GM23248 (cell line): ENCODE measurements at regions not wholly inside any gene's neighbourhood (a gene's known extent, or its start where the extent isn't known, plus 50 kb on each side); places are given as distances from the start of the nearest gene placed in this dataset.

ENCODE experiments used
- DNase-seq: peaks from one replicate; pipeline ENCODE4 v3.0.0-alpha.2; 2015
- H2AFZ ChIP-seq: fragments of 200-600 bp; sonication (generic); 2 replicates; pipeline ENCODE4 v1.6.1; 2016; ENCODE audit warnings: antibody characterized with exemption
- H3F3A ChIP-seq: fragments of 200-600 bp; sonication (generic); 2 replicates; pipeline ENCODE4 v1.6.1; 2016; ENCODE audit warnings: mild to moderate bottlenecking, antibody characterized with exemption, mixed run types; ENCODE audit not compliant: insufficient read depth
- H3K27ac ChIP-seq: fragments of 200-600 bp; sonication (generic); 2 replicates; pipeline ENCODE4 v1.5.1; 2016; ENCODE audit warnings: mild to moderate bottlenecking
- H3K27me3 ChIP-seq: fragments of 200-600 bp; sonication (generic); replicated peaks from 2 replicates; pipeline ENCODE4 v1.6.1; 2016; ENCODE audit warnings: mild to moderate bottlenecking; ENCODE audit not compliant: insufficient read depth
- H3K36me3 ChIP-seq: fragments of 200-600 bp; sonication (generic); 2 replicates; pipeline ENCODE4 v1.6.1; 2016; ENCODE audit warnings: low read depth, mild to moderate bottlenecking
- H3K4me1 ChIP-seq: fragments of 200-600 bp; sonication (generic); 2 replicates; pipeline ENCODE4 v1.6.1; 2016; ENCODE audit warnings: mild to moderate bottlenecking; ENCODE audit not compliant: insufficient read depth
- H3K4me2 ChIP-seq: fragments of 200-600 bp; sonication (generic); one replicate; pipeline ENCODE4 v1.6.1; 2016; ENCODE audit warnings: mild to moderate bottlenecking; ENCODE audit not compliant: unreplicated experiment
- H3K4me3 ChIP-seq: fragments of 200-600 bp; sonication (generic); 2 replicates; pipeline ENCODE4 v1.5.1; 2016; ENCODE audit warnings: mild to moderate bottlenecking
- H3K79me2 ChIP-seq: fragments of 200-600 bp; sonication (generic); 2 replicates; pipeline ENCODE4 v1.6.1; 2016; ENCODE audit warnings: mild to moderate bottlenecking; ENCODE audit not compliant: insufficient read depth
- H3K9ac ChIP-seq: fragments of 200-600 bp; sonication (generic); 2 replicates; pipeline ENCODE4 v1.6.1; 2016; ENCODE audit warnings: mild to moderate bottlenecking
- H3K9me2 ChIP-seq: fragments of 200-600 bp; sonication (generic); 2 replicates; pipeline ENCODE4 v1.6.1; 2016; ENCODE audit warnings: mixed run types, mild to moderate bottlenecking, moderate library complexity; ENCODE audit not compliant: insufficient read depth
- H3K9me3 ChIP-seq: fragments of 200-600 bp; sonication (generic); one replicate; pipeline ENCODE4 v1.6.1; 2017; ENCODE audit warnings: low read depth
- H4K20me1 ChIP-seq: fragments of 200-600 bp; sonication (generic); 2 replicates; pipeline ENCODE4 v1.6.0; 2016; ENCODE audit not compliant: insufficient read depth
- EZH2 ChIP-seq: fragments of 200-600 bp; sonication (generic); IDR thresholded peaks from 2 replicates; pipeline ENCODE4 v1.6.1; 2018; ENCODE audit warnings: antibody characterized with exemption, mild to moderate bottlenecking; ENCODE audit not compliant: insufficient read depth, poor library complexity, severe bottlenecking
- EZH2phosphoT487 ChIP-seq: fragments of 200-600 bp; sonication (generic); IDR thresholded peaks from 2 replicates; pipeline ENCODE4 v1.6.1; 2018; ENCODE audit warnings: antibody characterized with exemption, moderate library complexity, mild to moderate bottlenecking, low read depth; ENCODE audit not compliant: insufficient read depth
- WGBS, 2 experiments: methylation state at CpG; one replicate each; pipeline ENCODE4 v1.1.6; 2015 to 2017; ENCODE audit warnings: low lambda C conversion rate in 2 of 2, low coverage in 1 of 2; ENCODE audit errors: missing lambda C conversion rate in 2 of 2; 5-methylcytosine and 5-hydroxymethylcytosine counted together
- in situ Hi-C: fragments of 300-500 bp; cut with MboI; formaldehyde crosslinking; loops from 2 replicates; pipeline ENCODE4 v1.15.0; 2020

DNA sequence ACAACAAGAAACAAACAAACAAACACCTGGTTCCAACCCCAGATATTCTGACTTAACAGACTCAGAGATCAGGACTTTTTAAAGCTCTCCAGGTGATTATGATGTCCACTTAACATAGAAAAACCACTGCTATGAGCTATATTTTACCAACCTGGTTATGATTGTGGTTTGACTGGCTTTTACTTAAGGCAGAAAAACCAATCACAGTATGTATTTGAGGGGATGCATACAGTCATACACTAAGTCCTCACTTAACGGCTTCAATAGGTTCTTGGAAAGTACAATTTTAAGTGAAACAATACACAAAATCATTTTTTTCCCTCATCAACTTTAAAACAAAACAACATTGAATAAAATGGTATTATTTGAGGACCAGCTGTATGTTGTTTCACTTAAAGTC, 393.6 kb downstream of the ZEB2 start:
- Histone ChIP-seq H3K4me3 (no peak overlapping the region), H3K4me2 (no peak overlapping the region), H3K4me1 (no peaks in the 10 kb centered on the region; the same call in 1 of the 2 replicates), H3F3A (no peaks in the 10 kb centered on the region), H3K27me3 (no peaks in the 10 kb centered on the region), H3K9ac (no peak overlapping the region), H3K9me3 (no peaks in the 10 kb centered on the region), H3K27ac (no peak overlapping the region), H3K9me2 (0 out of 2 replicates have a peak, but pooled peaks cover 2% of the 10 kb centered on the region), H4K20me1 (no peaks in the 10 kb centered on the region), H3K79me2 (no peaks in the 10 kb centered on the region), H3K36me3 (no peaks in the 10 kb centered on the region), H2AFZ (no peak overlapping the region)
- WGBS, 2 experiments = 91 to 100% methylated on average over 1 of the region's 1 CpG
- no peak for TF ChIP-seq EZH2
- no peak for TF ChIP-seq EZH2phosphoT487
- DNase-seq = no peak
- in situ Hi-C loops = no loop called here

DNA sequence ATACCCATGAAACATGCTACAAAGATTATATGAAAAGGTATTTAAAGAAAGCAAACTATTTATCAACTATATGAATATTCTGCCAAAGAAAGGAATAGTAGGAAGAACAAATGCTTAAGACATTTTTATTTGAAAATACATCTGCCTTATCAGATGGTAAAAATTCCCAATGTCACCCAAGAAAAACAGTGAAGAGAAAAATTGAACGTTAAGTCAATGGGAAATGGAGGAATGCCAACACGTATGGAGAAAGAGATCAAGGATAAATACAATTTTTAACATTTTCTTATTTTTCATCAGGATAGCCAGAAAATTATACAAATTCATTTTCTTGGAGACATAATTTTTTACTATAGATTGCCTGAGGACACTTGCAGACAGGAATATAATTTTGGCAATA, 394.2 kb downstream of the ZEB2 start:
- H3K4me2 ChIP-seq = no peak overlapping the region
- H3K4me3 ChIP-seq = no peak overlapping the region
- no peak for TF ChIP-seq EZH2
- no peak for TF ChIP-seq EZH2phosphoT487
- WGBS, 2 experiments = 84 to 90% methylated on average over 2 of the region's 2 CpGs
- no peak overlapping the region for H3K9ac ChIP-seq
- no peaks in the 10 kb centered on the region for H3K36me3 ChIP-seq
- H3K79me2 ChIP-seq = no peaks in the 10 kb centered on the region
- in situ Hi-C loops = no loop called here
- no peaks in the 10 kb centered on the region for H3K9me2 ChIP-seq
- no peaks in the 10 kb centered on the region for H3K4me1 ChIP-seq
- H3K9me3 ChIP-seq = no peaks in the 10 kb centered on the region
- no peak overlapping the region for H2AFZ ChIP-seq
- H3F3A ChIP-seq = no peaks in the 10 kb centered on the region
- DNase-seq = no peak
- no peaks in the 10 kb centered on the region for H4K20me1 ChIP-seq
- no peaks in the 10 kb centered on the region for H3K27me3 ChIP-seq
- H3K27ac ChIP-seq = no peak overlapping the region

DNA sequence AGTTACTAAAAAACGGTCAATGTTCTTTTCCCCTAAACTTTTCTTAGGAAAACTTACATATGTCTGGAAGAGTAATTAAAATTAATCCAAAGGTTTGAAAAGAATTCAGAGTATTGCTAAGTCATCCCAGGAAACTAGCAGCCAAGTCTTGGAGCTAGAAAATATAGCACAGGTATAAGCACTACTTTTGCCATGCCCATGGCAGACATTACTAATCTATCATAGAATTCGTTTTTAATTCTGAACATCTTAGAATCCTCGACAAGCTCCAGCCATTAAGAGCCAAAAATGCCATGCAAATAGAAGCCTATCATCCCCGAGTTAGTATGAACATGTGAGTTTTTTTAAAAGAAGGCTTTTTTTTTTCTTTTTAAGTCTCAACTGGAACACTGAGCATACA, 395.0 kb downstream of the ZEB2 start:
- Histone ChIP-seq H3F3A (no peaks in the 10 kb centered on the region), H3K4me1 (no peaks in the 10 kb centered on the region), H3K27ac (no peak overlapping the region), H3K4me2 (no peak overlapping the region), H3K27me3 (no peaks in the 10 kb centered on the region), H3K36me3 (no peaks in the 10 kb centered on the region), H4K20me1 (no peaks in the 10 kb centered on the region), H2AFZ (no peak overlapping the region), H3K9me3 (no peaks in the 10 kb centered on the region), H3K4me3 (no peak overlapping the region), H3K9me2 (no peaks in the 10 kb centered on the region), H3K79me2 (no peaks in the 10 kb centered on the region), H3K9ac (no peak overlapping the region)
- DNase-seq = no peak
- WGBS, 2 experiments = 83 to 86% methylated on average over 4 of the region's 4 CpGs
- TF ChIP-seq EZH2phosphoT487 (no peak), EZH2 (no peak)
- in situ Hi-C loops = no loop called here

DNA sequence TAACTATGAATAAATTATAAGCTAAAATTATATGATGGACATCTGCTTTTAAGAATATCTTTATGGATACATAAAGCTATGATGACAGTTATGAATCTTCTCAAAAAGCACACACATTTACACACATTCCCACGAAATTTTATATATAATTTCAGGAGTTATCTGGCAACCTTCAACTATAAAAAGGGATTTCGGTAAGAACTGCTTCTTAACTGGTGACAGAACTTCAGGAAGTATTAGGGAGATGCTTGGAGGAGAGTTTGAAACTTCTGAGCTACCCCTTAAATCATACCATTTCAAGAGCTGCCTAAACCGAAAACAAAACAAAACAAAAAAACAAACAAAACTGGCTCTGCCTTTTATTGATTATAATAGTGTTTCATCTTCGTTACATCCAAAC, 399.4 kb downstream of the ZEB2 start:
- H3K9me2 ChIP-seq = no peaks in the 10 kb centered on the region
- H2AFZ ChIP-seq = no peak overlapping the region
- TF ChIP-seq EZH2 = no peak
- no peak for TF ChIP-seq EZH2phosphoT487
- DNase-seq = no peak
- H3K4me2 ChIP-seq = no peak overlapping the region
- H3K27me3 ChIP-seq = no peaks in the 10 kb centered on the region
- H3K9me3 ChIP-seq = no peaks in the 10 kb centered on the region
- 91 to 94% methylated on average over 4 of the region's 4 CpGs for WGBS, 2 experiments
- H3F3A ChIP-seq = 0 out of 2 replicates have a peak, but pooled peaks cover 5% of the 10 kb centered on the region
- no peaks in the 10 kb centered on the region for H3K36me3 ChIP-seq
- no peak overlapping the region for H3K27ac ChIP-seq
- H3K4me3 ChIP-seq = no peak overlapping the region
- peaks cover 5% of the 10 kb centered on the region; the same call in 1 of the 2 replicates for H3K4me1 ChIP-seq
- in situ Hi-C loops = no loop called here
- no peaks in the 10 kb centered on the region for H3K79me2 ChIP-seq
- no peak overlapping the region for H3K9ac ChIP-seq
- no peaks in the 10 kb centered on the region for H4K20me1 ChIP-seq

DNA sequence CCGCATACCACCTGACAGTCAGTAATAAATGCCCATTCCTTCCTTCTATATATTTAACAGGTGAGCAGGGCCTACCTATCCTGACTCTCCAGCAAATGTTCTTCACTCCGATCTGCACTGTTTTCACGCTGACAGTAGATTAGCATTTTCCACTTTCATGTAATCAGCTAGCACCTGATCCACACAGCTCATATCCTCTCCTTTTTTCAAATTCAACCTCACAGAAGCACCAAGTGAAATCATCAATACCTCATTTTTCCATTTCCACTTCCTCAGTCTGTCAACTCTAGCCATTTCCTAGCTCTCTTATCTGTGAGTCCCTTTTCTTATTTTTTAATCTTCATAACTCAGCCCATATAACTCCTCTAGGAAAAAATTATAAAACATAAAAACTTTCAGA, 402.8 kb downstream of the ZEB2 start:
- Histone ChIP-seq H3F3A (peaks cover 8% of the 10 kb centered on the region; the same call in 1 of the 2 replicates), H3K4me2 (no peak overlapping the region), H3K9ac (no peak overlapping the region), H2AFZ (no peak overlapping the region), H3K4me3 (no peak overlapping the region), H3K4me1 (peaks cover 29% of the 10 kb centered on the region), H3K9me3 (no peaks in the 10 kb centered on the region), H3K79me2 (no peaks in the 10 kb centered on the region), H3K27me3 (no peaks in the 10 kb centered on the region), H3K36me3 (no peaks in the 10 kb centered on the region), H3K27ac (no peak overlapping the region), H3K9me2 (no peaks in the 10 kb centered on the region), H4K20me1 (no peaks in the 10 kb centered on the region)
- no peak for TF ChIP-seq EZH2phosphoT487
- no peak for TF ChIP-seq EZH2
- 97 to 100% methylated on average over 3 of the region's 3 CpGs for WGBS, 2 experiments
- DNase-seq = no peak
- in situ Hi-C loops = no loop called here
